NCI-H1694 treated with DMSO at 0.1 percent for 48 hours (cell line): ENCODE measurements at regions not wholly inside any gene's neighbourhood (a gene's known extent, or its start where the extent isn't known, plus 50 kb on each side); places are given as distances from the start of the nearest gene placed in this dataset.

Experiments used
- DNase-seq: peaks from one replicate; lab custom pipeline; 2025; lab: John Stamatoyannopoulos, UW

DNA sequence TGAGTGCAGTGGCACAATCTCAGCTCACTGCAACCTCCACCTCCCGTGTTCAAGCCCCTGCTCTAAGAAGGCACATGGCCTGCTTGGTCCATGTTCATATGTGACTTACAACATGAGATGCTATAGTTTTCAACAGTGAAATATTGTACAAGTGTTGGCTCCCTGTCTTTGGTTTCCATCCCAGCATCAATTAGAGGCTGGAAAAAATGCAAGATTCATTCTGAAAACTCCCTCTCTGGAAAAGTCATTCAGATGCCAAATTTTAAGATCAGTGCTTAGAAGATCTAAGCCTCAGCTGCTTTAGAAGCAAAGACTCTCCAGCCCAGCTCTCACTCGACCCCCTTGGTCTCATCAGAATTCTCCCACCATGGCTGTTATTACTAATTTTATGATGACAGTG is 398.9 kb downstream of the KIF16B start:
- DNase-seq = no peak

DNA sequence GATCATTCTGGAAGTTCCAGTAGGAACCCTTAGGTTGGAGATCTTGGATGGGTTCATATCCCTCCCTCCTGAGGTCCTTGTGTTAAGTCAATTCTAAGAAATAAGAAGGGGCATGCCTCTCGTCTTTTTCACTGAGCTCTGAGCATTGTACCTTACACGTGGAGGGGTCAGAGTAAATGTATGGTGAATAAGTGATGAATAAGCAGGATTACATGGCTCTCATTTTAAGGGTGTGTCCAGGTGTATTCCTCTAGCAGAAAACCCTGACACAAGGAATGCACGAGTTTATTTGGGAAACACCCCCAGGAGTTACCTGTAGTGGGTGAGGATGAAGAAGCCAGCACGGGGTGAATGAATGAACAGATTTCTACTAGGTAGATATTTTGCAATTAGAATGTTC is 400.2 kb downstream of the KIF16B start:
- DNase-seq = no peak

DNA sequence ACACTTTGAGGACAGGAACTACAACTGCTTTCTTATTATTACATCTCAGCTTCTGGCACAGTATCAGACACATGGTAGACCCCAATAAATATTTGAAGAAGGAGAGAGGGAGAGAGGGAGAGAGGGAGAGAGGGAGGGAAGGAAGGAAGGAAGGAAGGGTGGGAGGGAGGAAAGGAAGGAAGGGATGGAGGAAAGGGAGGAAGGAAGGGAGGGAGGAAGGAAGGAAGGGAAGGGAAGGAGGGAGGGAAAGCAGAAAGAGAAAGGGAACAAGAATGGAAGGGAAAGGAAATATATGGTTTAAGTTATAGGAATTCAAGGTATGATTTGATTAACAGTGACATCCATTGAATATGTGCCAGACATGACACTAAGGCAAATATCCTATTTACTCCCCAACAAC is 402.1 kb downstream of the KIF16B start:
- no peak for DNase-seq

DNA sequence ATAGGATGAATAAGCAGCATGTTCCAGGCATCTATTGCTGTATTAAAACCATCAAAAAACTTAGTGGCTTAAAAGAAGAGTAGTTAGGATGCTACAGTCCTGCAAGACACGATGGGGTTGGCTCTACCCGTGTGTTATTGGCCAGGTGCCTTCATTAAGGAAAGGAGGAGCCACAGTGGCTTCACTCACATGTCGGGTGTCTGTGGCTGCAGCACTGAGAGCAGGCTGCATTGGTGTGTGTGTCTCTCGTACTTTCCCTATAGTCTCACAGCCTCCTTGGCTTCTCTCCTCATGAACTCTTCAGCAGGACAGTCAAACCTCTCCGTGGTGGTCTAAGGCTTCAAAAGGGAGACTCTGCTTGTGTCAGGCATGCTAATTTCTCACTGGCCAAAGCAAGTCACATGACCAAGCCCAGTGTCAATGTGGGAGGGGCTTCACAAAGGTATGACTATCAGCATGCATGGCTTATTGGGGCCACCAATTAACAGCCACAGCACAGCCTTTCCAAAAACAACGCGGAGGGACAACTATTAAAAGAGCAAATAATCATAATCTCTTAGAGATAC is 402.8 kb downstream of the KIF16B start:
- no peak for DNase-seq

DNA sequence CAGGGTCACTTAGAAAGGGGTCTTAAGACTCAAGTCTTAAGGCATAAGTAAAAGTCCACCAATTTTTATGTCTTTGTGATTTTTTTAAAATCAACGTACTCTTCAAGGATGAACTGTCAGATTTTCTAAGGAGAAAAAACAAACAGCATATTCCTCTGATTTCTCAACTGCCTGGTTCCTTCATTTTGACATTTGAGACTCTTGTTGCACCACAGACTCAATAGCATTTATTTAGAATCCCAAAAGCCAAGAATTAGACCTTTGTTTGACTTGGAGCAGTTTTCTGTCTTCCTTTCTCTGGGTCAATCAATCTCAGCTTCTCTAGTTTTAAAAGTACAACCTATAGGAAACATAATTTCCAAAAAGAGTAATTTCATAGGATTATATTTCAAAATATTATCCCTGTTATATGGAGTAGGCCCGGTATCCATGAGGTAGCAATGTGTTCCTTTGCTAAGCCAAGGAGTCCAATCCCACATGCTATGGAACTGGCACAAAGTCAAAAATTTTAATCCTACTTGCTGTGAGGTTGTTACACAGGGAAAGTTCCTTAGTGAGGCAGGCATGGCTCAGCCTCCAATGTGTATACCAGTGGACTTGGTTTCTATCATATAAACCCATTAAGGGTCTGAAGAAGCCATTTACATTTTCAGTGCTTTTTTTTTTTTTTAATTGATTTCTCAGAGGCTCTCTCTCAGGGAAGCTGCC is 405.7 kb downstream of the KIF16B start:
- DNase-seq = no peak

DNA sequence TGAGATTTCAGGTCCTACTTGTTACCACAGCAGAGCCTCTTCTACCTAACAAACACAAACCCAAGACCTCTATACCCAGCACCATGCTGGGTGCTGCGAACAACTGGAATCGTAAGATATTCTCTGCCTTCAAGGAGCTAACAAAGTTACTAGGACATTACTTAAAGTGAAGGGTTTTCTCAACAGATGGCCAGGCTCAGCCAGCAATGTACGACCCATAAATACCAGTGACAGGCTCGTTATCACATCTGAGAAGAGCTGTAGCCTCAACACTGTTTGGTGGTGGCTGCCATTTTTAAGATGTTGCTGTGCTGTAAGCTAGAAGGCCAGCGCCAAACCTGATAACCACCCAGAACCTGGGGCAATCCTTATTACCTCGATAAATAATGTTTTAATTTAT is 406.5 kb downstream of the KIF16B start:
- no peak for DNase-seq

DNA sequence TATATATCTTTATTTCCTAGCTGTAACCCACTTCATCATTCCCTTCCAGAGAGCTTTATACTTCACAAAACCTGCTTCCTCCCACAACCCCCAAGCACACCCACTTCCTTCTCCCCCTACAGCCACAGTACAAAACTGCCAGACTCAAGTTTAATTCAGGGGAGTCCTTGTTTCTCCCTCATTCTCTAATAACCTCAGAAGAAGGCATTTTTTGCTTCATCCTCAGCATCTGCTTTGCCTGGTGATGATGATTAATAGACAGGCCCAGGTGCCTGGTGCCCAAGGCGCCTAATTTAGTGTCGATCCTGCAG is 414.3 kb downstream of the KIF16B start:
- DNase-seq = no peak

DNA sequence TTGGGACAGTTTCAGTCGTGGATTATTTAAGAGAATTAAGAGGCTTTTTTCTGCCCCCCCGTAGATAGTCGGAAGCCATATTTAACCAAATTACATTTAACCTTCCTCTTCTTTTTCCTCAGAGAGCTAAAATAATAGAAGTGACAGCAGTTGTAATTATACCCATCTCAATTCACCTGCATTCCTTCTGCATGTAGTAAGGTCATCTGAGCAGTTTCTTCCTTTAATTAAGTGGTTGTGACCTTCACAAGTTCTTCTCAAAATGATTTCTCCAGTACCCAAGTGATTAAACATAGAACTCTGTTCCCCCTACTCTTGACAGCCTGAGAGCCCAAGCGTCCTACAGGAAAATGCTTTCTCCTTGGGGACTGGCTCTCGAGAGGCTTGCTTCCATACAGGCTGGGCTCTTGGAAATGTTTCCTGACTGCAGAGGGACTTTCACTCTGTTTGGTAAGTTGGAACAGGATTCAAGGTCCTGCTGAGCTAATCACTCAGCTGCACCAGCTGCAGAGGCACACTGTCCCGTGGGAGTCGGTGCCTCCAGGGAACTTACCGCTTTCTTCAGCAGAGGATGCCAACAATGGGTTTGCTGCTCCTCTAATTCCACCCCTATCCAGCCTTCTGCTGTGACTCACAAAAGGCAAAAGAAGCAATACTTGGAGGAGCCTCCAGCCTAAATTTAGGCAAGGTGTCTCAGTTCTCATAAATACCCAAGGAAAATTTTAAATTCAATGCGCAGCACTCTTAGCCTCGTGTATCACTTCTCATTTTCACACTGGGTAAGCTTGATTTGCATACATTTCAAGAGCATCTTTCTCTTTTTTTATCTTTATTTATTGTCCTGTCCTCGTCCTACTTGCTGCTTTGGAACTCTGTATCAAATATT is 414.9 kb downstream of the KIF16B start:
- DNase-seq = no peak

DNA sequence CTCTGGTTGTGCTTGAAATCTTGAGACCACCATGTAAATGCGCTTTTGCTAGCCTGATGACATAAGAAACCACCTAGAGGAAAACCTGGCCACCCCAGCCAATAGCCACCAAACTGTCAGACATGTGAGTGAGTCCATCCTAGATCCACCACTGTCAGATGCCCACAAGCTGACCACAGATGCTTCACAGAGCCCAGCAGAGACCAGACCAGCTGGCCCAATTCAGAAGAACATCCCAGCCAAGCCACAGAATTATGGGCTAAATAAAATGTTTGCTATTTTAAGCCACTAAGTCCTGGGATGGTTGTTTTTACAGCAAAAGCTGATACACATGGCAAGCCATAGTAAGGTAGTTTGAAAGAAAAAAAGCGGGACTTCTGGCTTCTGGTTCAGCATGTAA is 425.3 kb downstream of the KIF16B start:
- DNase-seq = no peak

DNA sequence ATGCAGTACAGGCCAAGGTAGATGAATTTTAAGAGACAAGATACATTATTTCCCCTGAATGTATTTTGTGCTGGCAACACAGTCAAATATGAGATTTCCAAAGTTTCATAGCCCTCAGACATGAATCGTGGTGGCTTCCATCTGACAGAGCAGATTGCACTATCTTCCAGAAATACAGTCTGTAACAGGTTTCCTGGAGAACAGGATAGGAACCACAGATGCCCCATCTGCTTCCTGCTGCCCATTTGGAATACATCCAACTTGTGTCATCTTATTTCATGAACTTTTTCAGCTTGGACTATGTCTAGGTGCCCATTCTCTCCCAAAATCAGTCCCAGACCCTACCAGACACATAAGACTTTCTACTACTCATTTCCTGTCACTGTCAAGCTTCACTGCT is 426.0 kb downstream of the KIF16B start:
- peak; percentile 8 for DNase-seq

DNA sequence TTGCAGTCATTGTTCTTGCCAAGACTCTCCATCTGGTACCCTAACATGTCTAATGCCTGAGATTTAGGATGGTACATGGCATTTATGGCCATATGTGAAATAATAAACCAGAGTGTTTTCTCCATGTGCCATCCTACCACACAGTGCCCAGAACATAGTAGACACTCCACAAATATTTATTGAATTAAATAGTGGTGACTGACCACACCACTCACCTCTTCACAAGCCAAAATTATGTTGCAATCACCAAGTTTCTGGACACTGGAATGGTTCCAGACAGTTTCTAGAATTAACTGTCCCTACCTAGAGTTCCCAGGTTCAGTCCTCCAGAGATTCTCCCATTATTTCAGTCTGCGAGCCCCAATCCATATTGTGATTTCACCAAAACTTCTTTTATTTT is 427.3 kb downstream of the KIF16B start:
- DNase-seq = no peak

DNA sequence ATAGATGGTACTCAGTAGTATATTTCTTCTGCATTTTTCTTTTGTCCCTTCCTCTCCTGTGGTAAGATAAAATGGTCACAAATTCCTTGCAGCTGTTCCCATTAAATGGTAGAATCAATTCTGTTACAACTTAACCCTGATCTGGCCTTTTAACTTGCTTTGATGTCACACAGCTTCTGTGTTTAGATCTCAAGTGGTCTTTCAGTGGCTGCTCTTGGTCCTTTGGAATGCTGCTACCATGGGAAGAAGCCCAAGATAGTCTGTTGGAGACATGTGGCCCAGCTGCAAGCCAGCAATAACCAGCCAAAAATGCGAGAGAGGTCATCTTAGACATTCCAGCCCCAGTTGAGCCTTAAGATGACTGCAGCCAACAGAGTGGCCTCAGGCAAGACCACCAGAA is 429.7 kb downstream of the KIF16B start:
- DNase-seq = no peak

DNA sequence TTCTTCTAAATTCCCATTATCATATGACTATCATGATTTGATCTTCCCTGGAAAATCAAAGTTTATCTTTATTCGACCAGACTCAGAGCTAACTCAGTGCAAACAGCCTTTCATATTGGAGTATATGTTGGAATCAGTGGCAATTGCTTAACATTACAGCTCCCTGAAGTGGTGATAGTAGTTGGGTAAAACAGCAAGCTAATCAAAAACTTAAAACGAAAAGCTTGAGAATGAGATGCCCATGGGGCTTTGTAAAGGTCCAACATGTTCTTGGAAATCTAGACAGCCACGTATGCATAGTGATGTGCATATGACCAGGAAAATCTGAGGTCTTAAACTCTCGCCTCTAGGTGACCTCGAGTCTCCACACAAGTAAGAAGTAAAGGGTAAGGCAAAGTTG is 437.6 kb downstream of the KIF16B start:
- DNase-seq = no peak

DNA sequence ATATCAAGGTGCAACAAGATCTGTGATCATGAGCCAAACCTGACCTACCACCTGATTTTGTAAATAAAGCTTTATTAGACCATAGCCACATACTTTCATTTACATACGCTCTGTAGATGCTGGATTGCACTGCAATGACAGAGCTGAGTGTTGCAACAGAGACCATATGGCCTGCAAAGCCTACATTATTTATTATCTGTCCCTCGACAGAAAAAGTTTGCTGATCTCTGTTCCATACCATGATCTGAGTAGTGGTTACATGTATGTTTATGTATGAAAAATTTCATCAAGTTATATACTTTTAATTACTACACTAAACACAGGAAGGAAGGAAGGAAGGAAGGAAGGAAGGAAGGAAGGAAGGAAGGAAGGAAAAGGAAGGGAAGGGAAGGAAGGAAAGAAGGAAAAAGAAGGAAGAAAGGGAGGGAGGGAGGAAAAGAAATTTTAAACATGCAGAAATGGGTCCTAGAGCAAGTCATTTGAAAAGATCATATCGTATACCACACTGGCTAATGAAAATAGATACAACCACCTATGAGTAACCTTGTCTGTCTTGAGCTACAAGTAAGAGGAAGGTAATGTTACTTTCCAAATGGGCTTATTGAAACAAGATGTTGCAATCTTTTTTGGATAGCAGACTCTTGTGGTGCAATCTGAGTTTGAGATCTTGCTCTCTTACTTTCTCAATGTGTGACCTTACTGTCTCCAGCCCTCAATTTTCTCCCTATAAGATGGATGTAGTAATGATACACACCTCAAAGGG is 441.0 kb downstream of the KIF16B start:
- DNase-seq = no peak

DNA sequence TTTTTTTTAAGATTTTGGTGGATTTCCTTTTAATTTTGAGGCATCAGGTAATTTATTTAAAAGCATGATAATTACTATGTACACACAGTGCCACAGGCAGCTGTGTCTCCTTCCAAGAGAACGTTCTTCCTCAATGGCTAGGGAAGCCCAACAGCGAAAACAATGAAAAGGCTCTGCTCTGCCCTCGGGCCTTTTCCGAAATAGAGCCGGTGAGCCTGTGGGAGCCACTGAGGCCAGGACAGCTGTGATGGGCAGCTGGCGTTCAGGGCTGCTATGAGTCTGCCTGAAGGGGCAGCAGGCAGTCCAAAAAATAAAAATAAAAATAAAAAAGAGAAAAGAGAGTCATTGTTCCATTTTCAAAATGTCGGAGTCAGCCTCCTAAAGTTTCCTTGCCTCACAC is 443.8 kb downstream of the KIF16B start:
- no peak for DNase-seq

DNA sequence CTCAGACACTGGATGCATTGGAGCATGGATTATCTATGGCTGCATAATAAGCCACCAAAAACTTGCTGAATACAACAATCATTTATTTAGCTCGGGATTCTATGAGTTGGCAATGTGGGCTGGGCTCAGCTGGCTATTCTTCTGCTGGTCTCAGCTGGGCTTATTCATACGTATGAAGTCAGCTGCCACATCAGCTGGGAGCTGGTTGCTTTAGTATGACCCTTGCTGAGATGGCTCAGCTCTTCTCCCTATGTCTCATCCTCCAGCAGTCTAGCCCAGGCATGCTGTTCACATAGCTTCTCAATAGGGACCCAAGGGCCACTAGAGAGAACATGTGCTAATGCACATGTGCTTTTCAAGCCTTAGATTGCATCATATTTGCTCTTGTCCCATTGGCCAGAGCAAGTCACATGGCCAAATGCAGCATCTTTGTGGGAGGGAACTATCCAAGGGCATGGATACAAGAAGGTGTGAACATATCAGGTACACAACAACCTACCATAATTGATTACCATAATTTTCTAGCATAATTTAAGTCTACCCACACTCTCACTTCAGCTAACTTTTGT is 444.6 kb downstream of the KIF16B start:
- DNase-seq = no peak

DNA sequence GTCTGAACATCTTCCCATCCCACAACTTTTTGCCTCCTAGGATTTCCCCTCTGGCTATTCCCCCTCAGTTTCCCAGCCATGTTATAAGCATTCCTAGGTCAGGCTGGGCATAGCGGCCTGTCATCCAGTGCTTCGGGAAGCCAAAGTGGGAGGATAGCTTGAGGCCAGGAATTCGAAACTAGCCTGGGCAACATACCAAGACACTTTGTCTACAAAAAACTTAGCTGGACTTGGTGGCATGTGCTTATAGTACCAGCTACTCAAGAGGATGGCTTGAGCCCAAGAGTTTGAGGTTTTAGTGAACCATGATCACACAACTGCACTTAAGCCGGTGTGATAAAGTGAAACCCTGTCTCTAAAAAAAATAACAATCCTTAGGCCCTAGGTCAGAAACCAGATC is 447.4 kb downstream of the KIF16B start:
- no peak for DNase-seq

DNA sequence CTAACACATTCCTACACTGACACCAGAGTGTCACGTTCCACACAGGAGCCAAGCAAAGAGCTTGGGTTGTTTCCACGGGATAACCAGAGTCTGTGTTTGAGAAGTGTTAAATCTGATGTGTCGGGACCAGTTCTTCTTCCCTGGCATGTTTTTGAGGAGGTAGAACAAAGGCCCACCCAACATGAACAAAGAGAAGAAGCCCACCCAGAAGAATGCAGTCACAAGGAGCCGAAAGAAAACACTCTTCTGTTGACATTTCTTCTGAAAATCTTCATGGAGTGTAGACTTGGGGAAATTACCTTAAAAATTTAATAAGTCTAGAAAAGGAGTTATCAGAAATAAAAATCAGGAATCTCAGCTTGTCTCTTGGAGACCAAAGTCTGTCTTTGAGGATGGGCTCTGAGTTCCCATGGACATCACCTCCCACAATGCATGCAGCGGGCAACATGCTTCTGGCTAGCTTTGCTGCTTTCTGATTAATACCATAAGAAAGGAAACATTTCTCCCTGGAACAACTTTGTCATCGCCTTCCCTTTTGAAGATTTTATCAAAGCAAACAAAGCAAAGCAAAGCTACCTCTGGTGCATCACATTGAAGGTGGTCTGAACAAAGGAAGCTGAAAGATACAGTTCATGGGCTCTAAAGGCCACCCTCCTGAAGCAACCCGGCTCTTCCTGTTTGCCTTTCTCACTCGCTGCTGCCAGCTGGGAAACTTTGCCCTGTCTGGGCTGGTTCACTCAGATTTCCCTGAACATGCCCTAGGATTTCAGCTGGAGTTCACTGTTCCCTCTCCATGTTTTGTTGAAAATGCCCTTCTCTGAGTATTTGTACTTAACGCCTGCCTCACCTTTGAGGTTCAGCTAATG is 448.1 kb downstream of the KIF16B start:
- no peak for DNase-seq

DNA sequence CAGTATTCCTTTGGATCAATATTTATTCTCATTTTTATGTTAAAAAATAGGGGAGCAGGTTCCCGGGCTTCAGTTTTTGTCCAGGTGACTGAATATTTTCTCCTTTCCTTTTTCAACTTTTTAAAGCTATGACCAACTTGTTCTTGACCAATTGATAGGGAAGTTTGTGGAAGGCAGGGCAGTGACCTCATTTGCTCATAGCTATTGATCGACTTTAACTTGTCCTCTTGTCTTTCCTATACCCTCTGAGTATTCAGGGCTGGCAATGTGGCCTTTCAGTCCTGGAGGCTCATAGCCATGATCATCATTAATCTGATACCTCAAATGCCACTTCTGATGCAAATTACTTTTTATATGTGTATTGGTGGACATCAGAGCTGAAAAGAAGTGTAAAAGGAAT is 448.8 kb downstream of the KIF16B start:
- DNase-seq = no peak

DNA sequence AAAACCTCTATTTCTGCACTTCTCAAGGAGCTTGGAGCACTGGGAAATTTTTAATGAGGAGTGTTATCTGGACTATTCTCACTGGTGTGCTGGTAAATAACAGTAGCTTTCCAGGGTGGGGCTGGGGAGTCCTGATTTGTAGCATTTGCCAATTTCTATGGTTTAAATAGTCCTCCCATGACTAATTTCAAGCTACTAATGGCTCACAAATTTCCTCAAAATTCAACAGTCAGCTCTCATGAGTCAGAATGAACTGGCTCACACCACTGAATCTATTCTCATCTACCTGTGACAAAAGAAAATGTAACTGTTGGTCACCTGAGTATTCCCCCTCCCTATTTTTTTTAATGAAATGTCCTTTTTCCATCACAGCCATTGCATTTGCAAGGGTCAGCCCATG is 449.6 kb downstream of the KIF16B start:
- DNase-seq = no peak

DNA sequence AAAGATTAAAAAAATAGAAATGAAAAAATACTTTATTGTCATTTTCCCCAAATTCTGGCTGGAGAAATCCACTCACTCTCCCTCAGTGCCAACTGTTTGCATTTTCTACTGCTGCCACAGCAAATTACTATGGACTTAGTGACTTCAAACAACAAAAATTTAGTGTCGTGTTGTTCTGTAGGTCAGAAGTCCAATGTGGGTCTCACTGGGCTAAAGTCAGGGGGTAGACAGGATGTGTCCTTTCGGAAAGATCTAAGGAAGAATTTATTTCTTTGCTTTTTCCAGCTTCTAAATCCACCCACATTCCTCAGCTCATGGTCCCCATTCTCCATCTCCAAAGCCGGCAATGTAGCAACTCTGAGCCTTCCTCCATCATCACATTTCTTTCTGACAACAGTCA is 453.3 kb downstream of the KIF16B start:
- DNase-seq = no peak
